ENCODE measurements at regions not wholly inside any gene's neighbourhood (a gene's known extent, or its start where the extent isn't known, plus 50 kb on each side); places are given as distances from the start of the nearest gene placed in this dataset.

DNA sequence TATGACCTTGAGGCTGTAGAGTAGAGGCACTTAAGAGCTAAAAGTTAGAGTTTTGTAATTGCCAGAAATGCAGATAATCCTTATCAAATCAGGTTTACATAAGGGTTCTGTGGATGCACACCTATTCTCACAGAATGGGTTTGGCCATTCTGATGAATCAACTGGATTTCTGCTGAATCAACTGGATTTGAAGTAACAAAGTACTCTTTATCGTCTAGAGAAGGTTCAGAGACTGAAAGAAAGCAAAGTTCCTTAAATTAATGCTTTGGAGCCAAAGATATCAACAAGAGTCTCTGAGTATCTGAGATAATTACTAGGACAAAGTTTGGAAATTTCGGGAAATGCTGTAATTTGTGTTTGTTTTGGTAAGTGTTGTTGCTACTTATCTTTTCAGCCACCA is 669.6 kb upstream of the ZNF608 start:
- TF ChIP-seq CTCF (conservative IDR thresholded peaks at IDR 0.05; ENCODE audit: low read length) (no peak), EZH2phosphoT487 (IDR thresholded peaks at IDR 0.05; ENCODE audit: borderline replicate concordance, low read depth, low read length) (no peak)
